Calu3 (cell line): ENCODE measurements at regions not wholly inside any gene's neighbourhood (a gene's known extent, or its start where the extent isn't known, plus 50 kb on each side); places are given as distances from the start of the nearest gene placed in this dataset.

ENCODE experiments used
- BruUV-seq: library from RNA; stranded (reverse); fragments of 400-500 nt; replicated peaks from 2 replicates; lab custom pipeline; 2021; lab: Mats Ljungman, UMichigan
- CTCF ChIA-PET: fragments of 300-600 bp; sonication (Branson Sonifier 250); formaldehyde crosslinking; loops from one replicate; lab custom pipeline; 2022; ENCODE audit warnings: antibody characterized with exemption; lab: Charles Lee
- DNase-seq: peaks from one replicate; pipeline ENCODE4 v3.0.0; 2022
- H3K27ac Mint-ChIP-seq: one replicate; pipeline ENCODE4 v1.8.0; 2022; ENCODE audit warnings: mixed read lengths; ENCODE audit not compliant: unreplicated experiment
- H3K27me3 Mint-ChIP-seq: one replicate; pipeline ENCODE4 v1.8.0; 2022; ENCODE audit warnings: mixed read lengths; ENCODE audit not compliant: unreplicated experiment
- H3K36me3 Mint-ChIP-seq: one replicate; pipeline ENCODE4 v1.8.0; 2022; ENCODE audit warnings: mild to moderate bottlenecking, moderate library complexity, mixed read lengths; ENCODE audit not compliant: insufficient read depth, unreplicated experiment
- H3K4me1 Mint-ChIP-seq: one replicate; pipeline ENCODE4 v1.8.0; 2022; ENCODE audit warnings: mild to moderate bottlenecking, low read depth, mixed read lengths; ENCODE audit not compliant: unreplicated experiment
- H3K4me3 Mint-ChIP-seq: one replicate; pipeline ENCODE4 v1.8.0; 2022; ENCODE audit warnings: mild to moderate bottlenecking, low read depth, moderate library complexity, mixed read lengths; ENCODE audit not compliant: unreplicated experiment
- H3K9me3 Mint-ChIP-seq: one replicate; pipeline ENCODE4 v1.8.0; 2022; ENCODE audit warnings: low read depth, mixed read lengths; ENCODE audit not compliant: unreplicated experiment
- CTCF ChIP-seq: fragments of 200-600 bp; IDR thresholded peaks from one replicate; pipeline ENCODE4 v1.8.0; 2022; ENCODE audit warnings: antibody characterized with exemption; ENCODE audit not compliant: unreplicated experiment
- intact Hi-C: fragments of 100-400 bp; cut with micrococcal nuclease; formaldehyde crosslinking; loops from one replicate; pipeline ENCODE4 v1.10.0; 2022; ENCODE audit not compliant: unreplicated experiment

- peaks cover 35% of the 10 kb centered on the region for H3K27me3 Mint-ChIP-seq
- DNase-seq = no peak
- H3K27ac Mint-ChIP-seq = no peak overlapping the region
- no peaks in the 10 kb centered on the region for H3K4me1 Mint-ChIP-seq
- no peaks in the 10 kb centered on the region for H3K36me3 Mint-ChIP-seq
- CTCF ChIA-PET = no interaction called here
- intact Hi-C loops = no loop called here
- H3K9me3 Mint-ChIP-seq = no peaks in the 10 kb centered on the region
- BruUV-seq = no TSS peak
- no peak overlapping the region for H3K4me3 Mint-ChIP-seq
- TF ChIP-seq CTCF = no peak
These were observed 107.8 kb downstream of the OTX2 start for GRCh38 chr14:56702515-56702914.
